ENCODE measurements at regions not wholly inside any gene's neighbourhood (a gene's known extent, or its start where the extent isn't known, plus 50 kb on each side); places are given as distances from the start of the nearest gene placed in this dataset.

DNA sequence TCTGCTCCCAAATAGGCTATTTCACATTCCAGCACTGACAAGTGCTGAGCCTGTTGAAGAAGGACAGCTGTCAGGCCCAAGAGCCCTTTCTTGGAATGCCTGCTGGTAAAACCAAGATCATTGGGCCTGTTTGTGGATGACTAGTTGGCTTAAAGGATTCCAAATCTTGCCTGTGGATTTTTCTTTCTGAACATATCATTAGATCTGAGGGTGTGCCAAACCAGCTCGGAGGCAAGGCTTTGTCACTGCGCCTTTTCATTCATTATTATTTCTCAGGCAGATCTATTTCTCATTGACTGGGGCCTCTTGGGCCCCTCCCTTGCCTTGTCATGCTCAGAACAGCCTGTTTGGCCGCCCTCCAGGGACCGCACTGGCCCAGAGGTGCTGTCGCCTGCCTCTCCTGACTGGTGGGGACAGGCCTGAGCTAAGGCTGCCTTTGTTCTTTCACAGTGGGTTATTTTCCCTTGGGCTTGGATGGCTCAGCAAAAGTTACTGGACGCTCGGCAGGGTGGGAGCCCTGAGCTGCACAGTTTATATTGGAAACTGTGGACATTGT lies 222.7 kb upstream of the SESN3 start:
- no peak for DNase-seq
- no peak overlapping the region for H2BK5ac ChIP-seq (ENCODE audit: low read depth, low read length, poor library complexity, severe bottlenecking)
- no peaks in the 10 kb centered on the region for H4K20me1 ChIP-seq (ENCODE audit: insufficient read depth, low read length)
- no peak overlapping the region for H4K8ac ChIP-seq (ENCODE audit: low read depth in 2 of 2, low read length in 2 of 2)
- ATAC-seq (ENCODE audit: low read depth), result no peak
- no peak overlapping the region for H3K56ac ChIP-seq (ENCODE audit: extremely low read depth, insufficient read depth, low read length)
- no peak overlapping the region for H2AK5ac ChIP-seq (ENCODE audit: low read depth, low read length)
- in situ Hi-C loops (cut with MboI; ENCODE audit: low sequenced_read_pairs) (no loop called here), dilution Hi-C loops (cut with HindIII; ENCODE audit: low sequenced_read_pairs, unreplicated experiment) (no loop called here), intact Hi-C loops (cut with micrococcal nuclease) (no loop called here)
- no peaks in the 10 kb centered on the region for H3K9me1 ChIP-seq (ENCODE audit: insufficient read depth, low read length)
- H4K5ac ChIP-seq (ENCODE audit: low read depth, low read length), result no peak overlapping the region
- no peak overlapping the region for H3K4me3 ChIP-seq (ENCODE audit: insufficient read depth, low read depth, low read length)
- ChIA-PET CTCF (no interaction called here), POLR2A (ENCODE audit: unreplicated experiment) (no interaction called here)
- H3K4me1 ChIP-seq (ENCODE audit: control insufficient read depth, insufficient read depth, low read length), result peaks cover 5% of the 10 kb centered on the region; the same call in 1 of the 2 replicates
- no peak overlapping the region for H2BK15ac ChIP-seq (ENCODE audit: low read depth, low read length)
- H3K18ac ChIP-seq (ENCODE audit: low read depth, low read length), result no peak overlapping the region
- H2BK120ac ChIP-seq (ENCODE audit: low read depth, low read length), result no peak overlapping the region
- H3K23ac ChIP-seq (ENCODE audit: low read depth, low read length), result no peak overlapping the region
- BruUV-seq (replicated peaks), result no TSS peak
- 0 out of 2 replicates have a peak, but pooled peaks cover 1% of the 10 kb centered on the region for H3K9me3 ChIP-seq (ENCODE audit: control insufficient read depth, insufficient read depth, low read length)
- H4K91ac ChIP-seq (ENCODE audit: insufficient read depth, low read depth, low read length), result no peak overlapping the region
- H3K79me1 ChIP-seq (ENCODE audit: low read depth in 1 of 2, low read length in 2 of 2), result no peaks in the 10 kb centered on the region
- TF ChIP-seq RCOR1 (IDR thresholded peaks at IDR 0.05; ENCODE audit: insufficient replicate concordance, low read length), result no peak
- TF ChIP-seq USF2 (IDR thresholded peaks at IDR 0.05; ENCODE audit: low read depth, low read length), result no peak
- no peak for TF ChIP-seq CEBPB (IDR thresholded peaks at IDR 0.05; ENCODE audit: low read depth, low read length)
- TF ChIP-seq POLR2A (IDR thresholded peaks at IDR 0.05; ENCODE audit: low read depth, low read length), result no peak
- no peak for TF ChIP-seq ELK1 (IDR thresholded peaks at IDR 0.05; ENCODE audit: borderline replicate concordance, low read depth, low read length)
- no peak for TF ChIP-seq RFX5 (IDR thresholded peaks at IDR 0.05; ENCODE audit: low read depth, low read length)
- no peak for TF ChIP-seq SMC3 (IDR thresholded peaks at IDR 0.05; ENCODE audit: low read depth, low read length)
- no peak for TF ChIP-seq MXI1 (IDR thresholded peaks at IDR 0.05; ENCODE audit: borderline replicate concordance, low read depth, low read length)
- no peak for TF ChIP-seq NFE2L2 (IDR thresholded peaks at IDR 0.05; ENCODE audit: low read depth, low read length)
- no peak for TF ChIP-seq RAD21 (IDR thresholded peaks at IDR 0.05; ENCODE audit: low read length)
- no peak for TF ChIP-seq CTCF (conservative IDR thresholded peaks at IDR 0.05; ENCODE audit: low read depth, low read length)
- no peak for TF ChIP-seq FOS (IDR thresholded peaks at IDR 0.05; ENCODE audit: low read depth, low read length)
- no peak for TF ChIP-seq MAFK (IDR thresholded peaks at IDR 0.05; ENCODE audit: low read depth, low read length)
- no peak for TF ChIP-seq MAZ (IDR thresholded peaks at IDR 0.05; ENCODE audit: borderline replicate concordance, low read depth, low read length)
- TF ChIP-seq BHLHE40 (IDR thresholded peaks at IDR 0.05; ENCODE audit: low read depth, low read length), result no peak
- TF ChIP-seq CHD1 (IDR thresholded peaks at IDR 0.05; ENCODE audit: low read depth, low read length), result no peak
- no peak overlapping the region for H3K4me2 ChIP-seq (ENCODE audit: low read depth, low read length)
- H2AFZ ChIP-seq (replicated peaks; ENCODE audit: low read length, poor library complexity), result no peak overlapping the region
- H3K9ac ChIP-seq (ENCODE audit: low read depth, low read length), result no peak overlapping the region
- no peaks in the 10 kb centered on the region for H3K36me3 ChIP-seq (ENCODE audit: control insufficient read depth, insufficient read depth, low read length)
- no peak overlapping the region for H2AK9ac ChIP-seq (replicated peaks; ENCODE audit: low read depth, low read length, poor library complexity)
- no peak overlapping the region for H3K14ac ChIP-seq (replicated peaks; ENCODE audit: low read depth, low read length)
- no peak overlapping the region for H3K4ac ChIP-seq (ENCODE audit: low read depth, low read length)
- no peak overlapping the region for H3K27ac ChIP-seq (ENCODE audit: insufficient read depth, low read length)
- no peaks in the 10 kb centered on the region for H3K27me3 ChIP-seq (ENCODE audit: control insufficient read depth, insufficient read depth, low read length)
- H2BK20ac ChIP-seq (ENCODE audit: low read depth, low read length), result no peak overlapping the region
- WGBS, 2 experiments (ENCODE audit: extremely low coverage in 2 of 2, insufficient read length in 1 of 2), result no CpG with 5 or more reads among the region's 7 CpGs

Data from IMR-90 (cell line).